Kidney tubule cell (primary cell): ENCODE measurements at regions not wholly inside any gene's neighbourhood (a gene's known extent, or its start where the extent isn't known, plus 50 kb on each side); places are given as distances from the start of the nearest gene placed in this dataset.

Experiments used
- DNase-seq: peaks from one replicate; pipeline ENCODE4 v3.0.0-alpha.2; 2018; ENCODE audit warnings: low spot score

DNA sequence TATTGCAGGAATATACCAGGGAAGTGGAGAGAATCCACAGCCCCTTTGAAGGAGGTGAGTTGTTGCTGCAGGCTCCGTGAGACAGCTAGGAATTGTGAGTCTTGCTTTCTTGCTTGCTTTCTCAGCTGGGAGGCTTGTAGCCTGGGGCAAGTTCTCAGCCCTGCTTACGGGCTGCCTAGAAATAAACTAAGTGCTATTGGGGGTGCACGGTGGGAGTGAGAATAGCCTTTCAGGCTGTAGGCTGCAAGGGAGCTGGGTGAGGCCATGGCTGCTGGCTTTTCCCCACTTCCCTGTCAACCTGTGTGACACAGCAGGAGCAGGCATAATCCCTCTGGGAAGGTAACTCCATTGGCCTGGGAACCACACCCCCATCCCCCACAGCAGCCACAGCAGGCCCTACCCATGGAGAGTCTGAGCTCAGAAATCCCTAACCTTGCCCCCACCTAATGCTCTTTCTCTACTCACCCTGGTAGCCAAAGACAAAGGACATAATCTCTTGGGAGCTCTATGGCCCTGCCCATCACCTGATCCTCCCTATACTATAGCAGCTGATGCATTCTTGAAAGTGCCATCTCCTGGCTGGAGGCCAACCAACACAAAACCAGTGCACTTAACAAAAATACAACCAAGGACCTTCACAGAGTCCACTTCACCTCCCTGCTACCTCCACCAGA, 113.0 kb downstream of the MMRN1 start:
- no peak for DNase-seq

DNA sequence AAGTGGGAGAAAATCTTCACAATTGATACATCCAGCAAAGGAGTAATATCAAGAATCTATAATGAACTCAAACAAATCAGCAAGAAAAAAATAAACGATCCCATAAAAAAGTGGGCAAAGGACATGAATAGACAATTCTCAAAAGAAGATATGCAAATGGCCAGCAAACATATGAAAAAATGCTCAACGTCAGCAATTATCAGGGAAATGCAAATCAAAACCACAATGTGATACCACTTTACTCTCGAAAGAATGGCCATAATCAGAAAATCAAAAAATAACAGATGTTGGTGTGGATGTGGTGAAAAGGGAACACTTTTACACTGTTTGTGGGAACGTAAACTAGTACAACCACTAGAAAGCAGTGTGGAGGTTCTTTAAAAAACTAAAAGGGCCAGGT, 114.3 kb upstream of the CCSER1 start:
- DNase-seq, result no peak

DNA sequence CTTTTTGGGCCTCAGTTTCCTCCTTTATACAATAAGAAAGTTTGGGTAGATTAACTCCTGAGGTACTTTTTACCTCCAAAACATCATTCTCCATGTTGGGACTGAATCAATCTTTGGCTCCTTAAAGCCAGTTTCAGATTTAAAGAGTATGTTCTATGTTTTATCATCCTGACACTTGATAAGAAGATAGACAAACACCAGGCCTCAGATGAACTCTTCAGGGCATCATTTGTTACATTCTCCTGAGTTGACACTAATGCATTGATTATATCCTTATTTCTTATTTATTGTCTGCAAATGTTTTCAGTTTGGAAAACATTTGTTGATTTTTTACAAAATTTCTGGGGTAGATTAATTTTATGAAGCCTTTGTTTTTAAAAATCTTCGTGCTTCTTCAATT, 102.7 kb upstream of the CCSER1 start:
- DNase-seq, result no peak

DNA sequence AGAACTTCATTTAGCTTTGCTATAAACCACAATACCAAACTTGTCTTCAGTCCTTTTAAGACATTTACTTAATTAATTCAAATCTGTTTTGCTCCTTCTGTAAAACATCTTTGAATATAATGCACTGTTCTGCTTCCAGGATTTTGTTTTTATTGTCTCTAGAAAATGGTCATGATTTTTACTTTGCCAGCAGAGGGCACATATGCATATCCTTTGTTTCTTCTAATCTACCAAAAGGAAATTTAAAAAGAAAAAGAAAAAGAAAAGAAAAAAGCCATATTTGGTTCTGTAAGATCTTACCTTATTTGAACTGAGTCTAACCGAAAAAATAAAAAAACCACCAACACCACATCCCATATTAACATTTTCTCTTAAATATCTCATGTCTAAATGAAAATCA, 101.9 kb upstream of the CCSER1 start:
- peak; percentile 17 for DNase-seq

DNA sequence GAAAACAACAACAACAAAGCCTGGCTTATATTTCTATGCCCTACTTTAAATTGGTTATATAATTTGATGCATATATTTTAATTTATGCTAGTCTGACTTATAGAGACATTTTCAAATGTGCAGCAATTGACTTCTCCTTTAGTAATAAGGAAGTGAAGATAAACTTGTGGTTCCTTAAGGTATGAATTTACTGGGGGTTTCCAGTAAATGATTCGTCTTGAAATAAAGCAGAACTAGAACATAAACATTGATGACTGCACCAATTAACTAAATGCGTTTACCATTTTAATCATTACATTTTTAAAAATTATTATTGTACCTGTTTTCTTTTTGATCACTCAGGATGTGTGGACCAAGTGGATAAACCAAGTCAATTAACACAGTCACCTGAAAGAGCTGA, 99.6 kb upstream of the CCSER1 start:
- no peak for DNase-seq

DNA sequence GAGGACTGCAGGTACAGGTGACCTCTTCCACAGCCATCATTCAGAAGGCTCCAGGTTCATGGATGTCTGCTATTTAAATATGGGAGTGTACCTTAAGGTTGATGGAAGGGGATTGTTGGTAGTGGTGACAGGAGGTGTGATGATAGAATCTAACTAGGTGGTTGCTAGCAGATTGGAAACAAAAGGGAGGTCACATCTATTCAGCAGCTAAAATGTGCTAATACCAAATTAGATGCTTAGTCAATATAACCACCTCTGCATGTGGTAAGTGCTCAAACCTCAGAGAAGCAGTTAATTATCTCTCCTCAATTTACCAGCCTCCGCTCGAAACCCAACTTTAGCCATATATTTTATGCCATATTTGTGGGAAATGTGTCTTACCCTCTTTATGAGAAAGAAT, 98.7 kb upstream of the CCSER1 start:
- DNase-seq, result no peak

DNA sequence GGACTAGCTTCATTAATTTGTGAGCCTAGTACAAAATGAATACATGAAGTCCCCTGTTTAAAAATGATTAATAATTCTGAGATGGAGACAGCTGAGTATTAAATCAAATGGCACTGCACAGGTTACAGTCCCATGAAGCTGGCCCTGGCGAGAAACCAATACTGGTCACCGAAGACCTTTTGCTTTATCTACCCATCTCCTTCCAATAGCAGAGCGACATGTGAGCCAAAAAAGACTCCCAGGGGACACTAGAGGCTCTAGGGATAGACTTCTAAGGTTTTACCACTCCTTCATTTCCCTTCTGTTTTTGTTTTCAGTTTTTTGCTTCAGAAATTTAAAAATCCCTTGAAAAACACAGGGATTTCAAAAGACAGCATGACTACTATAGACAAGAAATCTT, 97.0 kb upstream of the CCSER1 start:
- no peak for DNase-seq

DNA sequence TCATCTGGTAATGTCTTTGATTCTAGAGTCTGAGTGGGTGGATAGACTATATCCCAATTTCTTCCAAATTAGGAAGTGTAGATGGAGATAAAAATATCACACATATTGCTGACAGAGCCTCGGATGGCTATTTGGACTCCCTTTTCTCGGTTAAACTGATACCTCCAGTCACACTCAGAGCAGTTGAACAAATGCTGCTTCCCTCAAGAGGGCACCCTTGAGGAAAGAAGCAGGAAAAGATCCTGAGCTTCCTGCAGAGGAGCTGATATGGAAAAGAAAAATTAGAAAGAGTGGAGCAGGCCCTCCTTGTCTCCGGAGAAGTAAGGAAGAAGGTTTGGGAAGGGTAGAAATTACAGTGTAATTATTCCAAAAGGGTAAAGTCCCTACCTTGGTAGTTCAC, 96.2 kb upstream of the CCSER1 start:
- peak; percentile 28 for DNase-seq

DNA sequence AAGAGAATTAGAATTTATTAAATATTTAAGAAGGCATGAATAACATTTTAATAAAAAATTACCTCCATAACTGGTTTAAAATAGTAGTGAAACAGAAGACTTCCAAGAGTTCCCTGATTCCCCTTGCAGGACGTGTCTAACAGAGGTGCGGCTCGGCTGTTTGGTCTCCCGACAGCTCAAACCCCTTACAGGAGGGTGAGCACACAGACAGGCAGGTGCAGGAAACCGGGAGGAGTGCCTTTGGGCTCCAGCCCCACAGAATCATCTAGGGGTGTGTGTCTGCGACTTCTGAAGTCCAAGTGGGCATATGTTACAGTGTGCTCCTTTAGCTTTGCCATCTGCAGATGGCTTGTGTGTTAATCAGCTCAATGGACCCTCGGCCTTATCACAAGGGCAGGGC, 88.1 kb upstream of the CCSER1 start:
- DNase-seq, result no peak

DNA sequence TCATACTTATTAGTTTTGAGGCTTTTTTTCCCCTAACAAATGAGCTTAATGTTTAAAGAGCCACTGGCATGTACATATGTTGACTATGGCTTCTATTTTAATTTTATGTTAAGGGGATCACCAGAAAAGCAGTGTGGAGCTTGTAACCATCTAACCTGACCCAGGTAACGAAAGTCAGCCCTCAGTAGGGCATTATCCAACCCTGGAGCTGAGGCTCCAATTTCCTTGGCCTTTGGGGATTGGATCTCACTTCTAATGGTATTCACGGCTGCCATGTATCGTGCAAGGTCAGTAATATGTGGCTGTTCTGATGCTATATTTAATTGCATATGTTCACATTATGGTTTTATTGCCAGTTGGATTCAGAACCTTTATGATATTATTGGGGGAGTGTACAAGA, 75.2 kb upstream of the CCSER1 start:
- no peak for DNase-seq

DNA sequence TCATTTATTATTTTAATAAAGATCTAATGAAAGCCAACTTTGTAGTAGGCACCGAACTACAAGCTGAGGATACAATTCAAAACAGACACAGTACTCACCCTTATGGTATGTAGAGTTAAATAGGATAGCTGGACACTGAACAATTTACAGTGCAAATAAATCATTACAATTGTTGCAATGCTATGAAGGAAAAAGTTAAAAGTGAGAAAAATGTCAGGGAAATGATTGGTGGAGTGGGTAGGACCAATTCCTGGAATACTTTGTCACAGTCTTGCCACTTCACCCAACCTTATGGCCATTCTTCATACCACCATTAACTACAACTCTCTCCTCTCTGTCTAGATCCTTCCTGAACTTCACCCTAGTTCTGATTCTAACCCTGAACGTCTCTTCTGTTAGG, 70.1 kb upstream of the CCSER1 start:
- no peak for DNase-seq

DNA sequence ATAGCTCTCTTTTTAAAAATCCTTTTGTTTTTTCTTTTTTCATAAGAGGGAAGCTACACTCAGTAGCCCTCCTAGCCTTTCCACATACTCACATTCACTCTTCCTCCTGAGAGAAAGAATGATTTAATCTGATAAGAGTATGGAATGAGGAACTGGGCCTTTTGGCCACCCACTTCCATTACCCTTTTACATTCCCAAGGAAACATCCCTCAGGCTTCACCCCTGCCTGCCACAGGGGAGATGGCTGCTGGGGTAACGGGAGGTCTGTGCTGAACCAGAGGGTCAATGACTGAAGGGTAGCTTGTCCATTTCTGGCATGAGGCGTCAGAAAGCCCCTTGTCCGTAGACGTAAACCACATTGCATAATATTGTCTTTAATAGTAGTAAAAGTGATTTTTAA, 67.2 kb upstream of the CCSER1 start:
- no peak for DNase-seq

DNA sequence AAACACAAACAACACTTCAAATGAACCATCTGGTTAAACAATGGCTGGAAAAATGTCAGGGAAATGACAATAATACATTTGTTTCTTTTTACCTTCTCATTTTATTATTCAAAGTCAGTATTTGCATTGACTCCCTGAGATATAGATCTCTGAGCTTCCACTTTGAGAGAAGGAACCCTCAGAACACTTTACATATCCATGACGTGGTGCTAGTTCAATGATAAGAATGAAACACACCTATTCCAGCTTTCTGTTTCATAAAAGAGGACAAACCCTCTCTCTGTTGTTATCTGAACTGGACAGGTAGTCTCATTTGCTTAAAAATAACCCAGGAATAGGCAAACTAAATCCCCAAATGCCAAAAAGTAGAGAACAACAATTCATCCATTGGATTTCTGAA, 65.3 kb upstream of the CCSER1 start:
- no peak for DNase-seq

DNA sequence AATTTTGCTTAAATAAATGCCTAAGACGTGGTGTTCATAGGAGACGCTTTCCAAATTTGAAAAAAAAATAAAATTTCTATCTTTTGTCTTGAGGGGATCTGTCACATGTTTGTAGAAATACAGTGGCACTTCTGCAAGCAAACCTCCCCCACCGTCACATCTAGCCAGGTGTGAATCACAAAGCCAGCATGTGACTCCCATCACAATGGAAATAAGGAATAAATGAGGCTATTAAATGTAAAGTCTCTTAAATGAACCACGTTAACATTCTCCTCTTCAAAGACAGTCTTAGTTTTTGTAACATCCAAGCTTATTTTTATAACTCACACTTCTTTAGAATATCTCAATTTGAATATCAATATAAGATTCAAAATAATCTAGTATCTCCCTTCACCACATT, 63.0 kb upstream of the CCSER1 start:
- DNase-seq, result no peak

DNA sequence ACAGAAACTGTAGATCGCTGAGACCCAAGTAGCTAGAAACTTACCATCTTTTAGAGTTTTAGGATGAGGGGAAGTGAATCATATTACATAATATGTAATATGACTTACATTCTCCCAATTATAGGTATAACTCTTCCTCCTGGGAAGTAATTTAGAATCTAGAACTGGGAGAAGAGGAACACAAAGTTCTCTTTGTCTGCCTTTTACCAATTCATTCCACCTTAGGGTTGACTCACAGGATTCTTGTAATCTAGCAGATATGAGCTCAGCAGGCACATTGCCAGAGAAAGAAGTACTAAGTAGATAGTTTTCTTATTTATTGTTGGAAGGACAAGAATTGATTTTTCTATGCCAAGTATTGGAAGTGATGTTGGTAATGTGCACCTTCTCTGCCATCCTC, 58.0 kb upstream of the CCSER1 start:
- peak; percentile 75 for DNase-seq

DNA sequence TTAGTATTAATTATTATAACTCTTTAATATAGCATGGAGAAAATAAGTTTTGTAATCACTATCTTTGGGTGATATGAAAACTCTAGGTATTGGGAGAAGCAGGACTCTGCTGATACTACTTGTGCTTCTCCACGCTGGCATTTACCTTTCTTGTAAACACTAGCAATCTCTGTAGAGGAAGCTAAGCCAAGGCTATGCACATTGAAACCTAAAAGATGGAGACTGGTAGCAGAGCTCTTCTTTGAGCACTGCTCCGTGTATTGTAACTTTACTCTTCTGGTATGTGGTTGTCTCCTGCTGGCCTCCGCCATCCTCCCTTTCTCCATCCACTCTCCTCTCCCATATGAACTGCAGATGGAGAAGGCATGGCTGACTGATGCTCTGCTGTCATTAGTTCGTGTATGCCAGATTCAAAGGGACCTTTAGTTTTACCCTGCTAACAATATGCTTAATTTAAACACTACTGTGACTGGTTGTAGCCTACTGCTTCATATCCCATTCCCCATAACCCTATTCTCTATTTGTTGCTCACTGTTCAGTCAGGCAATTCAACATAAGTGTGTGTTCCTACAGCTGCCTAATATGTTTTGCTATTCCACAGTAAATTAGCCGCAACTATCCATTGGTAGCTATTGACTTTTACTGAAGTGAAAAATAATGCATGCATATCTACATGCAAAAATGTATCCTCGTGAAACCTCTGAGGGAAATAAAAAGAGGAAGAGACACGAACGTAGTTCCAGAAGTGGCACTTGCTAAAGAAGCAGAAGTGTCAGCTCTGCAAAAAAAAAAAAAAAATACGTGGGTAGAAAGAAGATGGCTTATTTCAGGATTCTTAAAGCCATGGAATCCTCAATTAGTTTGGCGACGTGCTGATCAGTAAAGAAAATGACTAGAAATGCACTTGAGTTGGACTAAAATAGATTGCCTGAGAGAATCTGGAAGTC, 55.6 kb upstream of the CCSER1 start:
- DNase-seq, result no peak

DNA sequence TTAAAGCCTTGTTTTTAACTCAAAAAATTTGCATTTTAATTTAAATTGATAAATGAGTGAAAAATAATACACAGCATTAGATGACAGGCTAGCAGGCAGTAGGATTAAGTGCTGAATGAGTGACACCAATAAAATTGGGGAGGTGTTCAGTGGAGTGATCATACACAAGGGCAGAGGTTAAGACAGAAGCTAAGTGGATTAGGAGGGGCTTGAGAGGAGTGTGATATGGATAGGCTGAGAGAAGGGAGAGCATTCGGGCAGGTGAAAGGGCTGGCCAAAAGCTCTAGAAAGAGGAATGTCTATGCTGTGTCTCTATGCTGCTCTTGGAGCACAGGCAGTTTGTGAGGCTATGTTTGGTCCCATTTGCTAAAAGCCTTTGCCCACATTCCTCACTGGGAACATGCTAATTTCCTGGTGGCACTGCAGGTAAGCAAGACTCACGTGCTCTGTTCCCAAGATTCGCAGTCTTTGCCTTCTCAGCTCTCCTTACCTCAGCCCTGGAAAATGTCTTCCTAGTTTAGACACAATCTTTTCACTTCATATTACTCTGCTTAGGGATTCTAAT, 52.8 kb upstream of the CCSER1 start:
- no peak for DNase-seq
